ENCODE measurements at regions not wholly inside any gene's neighbourhood (a gene's known extent, or its start where the extent isn't known, plus 50 kb on each side); places are given as distances from the start of the nearest gene placed in this dataset.

GRCh38 chr4:11182586-11183355 is 245.9 kb downstream of the HS3ST1 start:
- DNase-seq = peak; percentile 57

- DNase-seq = no peak
Observed at GRCh38 chr4:11182031-11182430, 246.7 kb downstream of the HS3ST1 start.

- no peak for DNase-seq
Observed at GRCh38 chr4:11179796-11180195, 248.9 kb downstream of the HS3ST1 start.

- DNase-seq = no peak
Observed at GRCh38 chr4:11178433-11178832, 250.3 kb downstream of the HS3ST1 start.

- no peak for DNase-seq
Observed at GRCh38 chr4:11175374-11175773, 253.3 kb downstream of the HS3ST1 start.

- DNase-seq = no peak
Observed at GRCh38 chr4:11166606-11167005, 262.1 kb downstream of the HS3ST1 start.

GRCh38 chr4:11166034-11166433 is 262.7 kb downstream of the HS3ST1 start:
- no peak for DNase-seq

GRCh38 chr4:11165052-11165451 is 263.6 kb downstream of the HS3ST1 start:
- DNase-seq = no peak

- no peak for DNase-seq
Observed at GRCh38 chr4:11160288-11160687, 268.4 kb downstream of the HS3ST1 start.

GRCh38 chr4:11158971-11159370 is 269.7 kb downstream of the HS3ST1 start:
- DNase-seq = no peak

GRCh38 chr4:11155208-11155867 is 273.4 kb downstream of the HS3ST1 start:
- no peak for DNase-seq

- no peak for DNase-seq
Observed at GRCh38 chr4:11153171-11153750, 275.4 kb downstream of the HS3ST1 start.

GRCh38 chr4:11152684-11153083 is 276.0 kb downstream of the HS3ST1 start:
- no peak for DNase-seq

GRCh38 chr4:11151500-11151899 is 277.2 kb downstream of the HS3ST1 start:
- DNase-seq = no peak

GRCh38 chr4:11149612-11150259 is 279.0 kb downstream of the HS3ST1 start:
- DNase-seq = no peak

GRCh38 chr4:11139871-11140270 is 288.8 kb downstream of the HS3ST1 start:
- no peak for DNase-seq

GRCh38 chr4:11138964-11139363 is 289.7 kb downstream of the HS3ST1 start:
- no peak for DNase-seq

- DNase-seq = no peak
Observed at GRCh38 chr4:11134705-11135104, 294.0 kb downstream of the HS3ST1 start.

- DNase-seq = no peak
Observed at GRCh38 chr4:11133868-11134267, 294.8 kb downstream of the HS3ST1 start.

- no peak for DNase-seq
Observed at GRCh38 chr4:11132478-11132877, 296.2 kb downstream of the HS3ST1 start.

- no peak for DNase-seq
Observed at GRCh38 chr4:11131491-11131890, 297.2 kb downstream of the HS3ST1 start.

GRCh38 chr4:11130195-11130970 is 298.3 kb downstream of the HS3ST1 start:
- peak; percentile 86 for DNase-seq

- DNase-seq = no peak
Observed at GRCh38 chr4:11120435-11120834, 308.3 kb downstream of the HS3ST1 start.

Measured in T1000 (cell line).